ENCODE measurements at regions not wholly inside any gene's neighbourhood (a gene's known extent, or its start where the extent isn't known, plus 50 kb on each side); places are given as distances from the start of the nearest gene placed in this dataset.

DNA sequence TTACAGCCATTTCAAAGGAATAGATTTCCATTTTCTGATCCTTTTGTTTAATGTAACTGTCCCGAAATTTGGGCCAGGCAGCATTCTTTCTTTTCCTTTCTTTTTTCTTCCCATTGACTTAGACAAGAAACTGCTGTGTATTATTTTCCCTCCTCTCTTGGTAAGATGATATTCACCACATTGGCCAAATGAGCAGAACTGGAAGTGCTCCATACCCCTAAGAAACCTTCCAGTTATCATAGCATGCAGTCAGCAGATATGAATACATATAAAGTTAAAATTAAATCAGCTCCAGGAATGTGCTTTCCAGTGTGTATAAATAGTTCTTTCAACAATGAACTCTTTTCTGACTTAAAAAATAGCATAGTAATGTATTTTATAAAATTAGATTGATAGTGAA lies 168.5 kb upstream of the GAS1 start:
- TF ChIP-seq, protein P1, sequence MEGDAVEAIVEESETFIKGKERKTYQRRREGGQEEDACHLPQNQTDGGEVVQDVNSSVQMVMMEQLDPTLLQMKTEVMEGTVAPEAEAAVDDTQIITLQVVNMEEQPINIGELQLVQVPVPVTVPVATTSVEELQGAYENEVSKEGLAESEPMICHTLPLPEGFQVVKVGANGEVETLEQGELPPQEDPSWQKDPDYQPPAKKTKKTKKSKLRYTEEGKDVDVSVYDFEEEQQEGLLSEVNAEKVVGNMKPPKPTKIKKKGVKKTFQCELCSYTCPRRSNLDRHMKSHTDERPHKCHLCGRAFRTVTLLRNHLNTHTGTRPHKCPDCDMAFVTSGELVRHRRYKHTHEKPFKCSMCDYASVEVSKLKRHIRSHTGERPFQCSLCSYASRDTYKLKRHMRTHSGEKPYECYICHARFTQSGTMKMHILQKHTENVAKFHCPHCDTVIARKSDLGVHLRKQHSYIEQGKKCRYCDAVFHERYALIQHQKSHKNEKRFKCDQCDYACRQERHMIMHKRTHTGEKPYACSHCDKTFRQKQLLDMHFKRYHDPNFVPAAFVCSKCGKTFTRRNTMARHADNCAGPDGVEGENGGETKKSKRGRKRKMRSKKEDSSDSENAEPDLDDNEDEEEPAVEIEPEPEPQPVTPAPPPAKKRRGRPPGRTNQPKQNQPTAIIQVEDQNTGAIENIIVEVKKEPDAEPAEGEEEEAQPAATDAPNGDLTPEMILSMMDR (IDR thresholded peaks at IDR 0.05), result no peak
- no peak for TF ChIP-seq POLR2AphosphoS5 (IDR thresholded peaks at IDR 0.05)

All from stomach (tissue), 4 donors.